A549 (cell line): ENCODE measurements at regions not wholly inside any gene's neighbourhood (a gene's known extent, or its start where the extent isn't known, plus 50 kb on each side); places are given as distances from the start of the nearest gene placed in this dataset.

Experiments used
- ATAC-seq, 2 experiments: fragments of 200-7000 bp in 1 of 2; fragments of >200 bp in 1 of 2; cut with Nextera tagmentation in 1 of 2; cut with Tn5 transposase in 1 of 2; 3 replicates each; pipeline versions ENCODE4 v1.8.0 to v1.9.1; 2018 to 2020; ENCODE audit warnings: mild to moderate bottlenecking in 1 of 2, moderate library complexity in 1 of 2
- CTCF ChIA-PET: fragments of 300-600 bp; sonication (Branson Sonifier 250); formaldehyde crosslinking; extraction: SDS; loops from one replicate; lab custom pipeline; 2021; ENCODE audit warnings: antibody characterized with exemption, inconsistent platforms; lab: Yijun Ruan, JAX
- POLR2A ChIA-PET: fragments of 350-600 bp; formaldehyde crosslinking; extraction: SDS; loops from one replicate; lab custom pipeline; 2021; ENCODE audit warnings: antibody characterized with exemption, inconsistent platforms; lab: Yijun Ruan, JAX
- DNase-seq, 2 experiments: peaks; one replicate each; pipeline versions ENCODE4 v3.0.0 to v3.0.0-alpha.2; 2011 to 2016; ENCODE audit warnings: low read depth in 1 of 2, low spot score in 1 of 2
- FAIRE-seq: peaks from 2 replicates; lab custom pipeline; 2011; peaks lifted over from hg19 to GRCh38; lab: Jason Lieb, UNC
- H3K27ac ChIP-seq, 2 experiments: fragments of >200 bp; sonication (Bioruptor Twin); formaldehyde crosslinking; 3 replicates each; pipeline ENCODE4 v1.5.1; 2016 to 2017
- H3K4me1 ChIP-seq: fragments of >200 bp; sonication (Bioruptor Twin); formaldehyde crosslinking; 3 replicates; pipeline ENCODE4 v1.6.1; 2016
- H3K4me2 ChIP-seq: fragments of >200 bp; sonication (Bioruptor Twin); formaldehyde crosslinking; 3 replicates; pipeline ENCODE4 v1.6.1; 2016
- H3K4me3 ChIP-seq: fragments of >200 bp; sonication (Bioruptor Twin); formaldehyde crosslinking; 3 replicates; pipeline ENCODE4 v1.5.1; 2016
- H3K9me3 ChIP-seq: fragments of >200 bp; sonication (Bioruptor Twin); formaldehyde crosslinking; 3 replicates; pipeline ENCODE4 v1.6.1; 2016
- CEBPB ChIP-seq, 2 experiments: fragments of >200 bp in 1 of 2; sonication (Bioruptor Twin) in 1 of 2; formaldehyde crosslinking in 1 of 2; IDR thresholded peaks; 2 replicates each; pipeline ENCODE4 v1.6.1; 2012 to 2016
- CHD4 ChIP-seq: fragments of 200-600 bp; sonication (generic); IDR thresholded peaks from 2 replicates; pipeline ENCODE4 v1.6.1; 2016; ENCODE audit warnings: antibody characterized with exemption, mild to moderate bottlenecking, borderline replicate concordance
- FOSB ChIP-seq: fragments of 250-450 bp; sonication (Bioruptor Pico); IDR thresholded peaks from 2 replicates; pipeline ENCODE4 v1.5.0; 2020; ENCODE audit warnings: mild to moderate bottlenecking, moderate library complexity
- GATA3 ChIP-seq: IDR thresholded peaks from 2 replicates; pipeline ENCODE4 v1.6.1; 2012; ENCODE audit warnings: borderline replicate concordance
- HOXB13 ChIP-seq: fragments of 250-450 bp; sonication (Bioruptor Pico); IDR thresholded peaks from 2 replicates; pipeline ENCODE4 v1.5.0; 2020; ENCODE audit warnings: low read depth, mild to moderate bottlenecking, moderate library complexity
- JUN ChIP-seq, 2 experiments: fragments of >200 bp; sonication (Bioruptor Twin); formaldehyde crosslinking; IDR thresholded peaks; 2 replicates in 1 of 2; 3 replicates in 1 of 2; pipeline ENCODE4 v1.6.1; 2016 to 2017
- KDM5A ChIP-seq: fragments of 200-600 bp; sonication (generic); IDR thresholded peaks from 2 replicates; pipeline ENCODE4 v1.6.1; 2016; ENCODE audit warnings: antibody characterized with exemption, mild to moderate bottlenecking
- MAFK ChIP-seq: fragments of 450-650 bp; IDR thresholded peaks from 2 replicates; pipeline ENCODE4 v1.6.1; 2014; ENCODE audit not compliant: partially characterized antibody
- NFE2L2 ChIP-seq: fragments of 150-350 bp; conservative IDR thresholded peaks from 2 replicates; pipeline ENCODE4 v1.6.1; 2014; ENCODE audit warnings: low read length
- PHF8 ChIP-seq: fragments of 200-600 bp; sonication (generic); IDR thresholded peaks from 2 replicates; pipeline ENCODE4 v1.6.1; 2016; ENCODE audit warnings: low read depth, mild to moderate bottlenecking, antibody characterized with exemption, moderate library complexity, borderline replicate concordance
- RAD21 ChIP-seq, 2 experiments: fragments of >200 bp in 1 of 2; sonication (Bioruptor Twin) in 1 of 2; formaldehyde crosslinking in 1 of 2; IDR thresholded peaks in 1 of 2; conservative IDR thresholded peaks in 1 of 2; 2 replicates in 1 of 2; 3 replicates in 1 of 2; pipeline ENCODE4 v1.6.1; 2012 to 2018; ENCODE audit warnings: inconsistent platforms in 1 of 2
- RNF2 ChIP-seq: fragments of 200-600 bp; sonication (generic); IDR thresholded peaks from 2 replicates; pipeline ENCODE4 v1.6.1; 2016; ENCODE audit warnings: low read depth, mild to moderate bottlenecking, antibody characterized with exemption, moderate library complexity, borderline replicate concordance
- ZNF302 ChIP-seq: fragments of 250-450 bp; sonication (Bioruptor Pico); IDR thresholded peaks from 2 replicates; pipeline ENCODE4 v1.9.0; 2021; ENCODE audit warnings: inconsistent platforms, mild to moderate bottlenecking, moderate library complexity
- ZSCAN20 ChIP-seq: fragments of 250-450 bp; sonication (Bioruptor Pico); IDR thresholded peaks from 2 replicates; pipeline ENCODE4 v1.8.0; 2022; ENCODE audit warnings: mild to moderate bottlenecking, moderate library complexity
- WGBS: methylation state at CpG from one replicate; pipeline ENCODE4 v1.1.6; 2017; ENCODE audit errors: missing lambda C conversion rate; 5-methylcytosine and 5-hydroxymethylcytosine counted together
- TF ChIP-seq, protein P1 (sequence below): fragments of >200 bp; sonication (Bioruptor Twin); formaldehyde crosslinking; IDR thresholded peaks from 3 replicates; pipeline ENCODE4 v1.6.1; 2016
- TF ChIP-seq, protein P2 (sequence below): IDR thresholded peaks from 2 replicates; pipeline ENCODE4 v1.6.1; 2012
- TF ChIP-seq, protein P3 (sequence below): fragments of >200 bp; sonication (Bioruptor Twin); formaldehyde crosslinking; IDR thresholded peaks from 3 replicates; pipeline ENCODE4 v1.5.1; 2016
- TF ChIP-seq, protein P4 (sequence below): fragments of 200-600 bp; sonication (generic); IDR thresholded peaks from 2 replicates; pipeline ENCODE4 v1.6.1; 2016; ENCODE audit warnings: antibody characterized with exemption, mild to moderate bottlenecking, moderate library complexity
- TF ChIP-seq, protein P5 (sequence below): fragments of 250-450 bp; sonication (Bioruptor Pico); IDR thresholded peaks from 2 replicates; pipeline ENCODE4 v1.5.0; 2020; ENCODE audit warnings: low read depth, mild to moderate bottlenecking, moderate library complexity

DNA sequence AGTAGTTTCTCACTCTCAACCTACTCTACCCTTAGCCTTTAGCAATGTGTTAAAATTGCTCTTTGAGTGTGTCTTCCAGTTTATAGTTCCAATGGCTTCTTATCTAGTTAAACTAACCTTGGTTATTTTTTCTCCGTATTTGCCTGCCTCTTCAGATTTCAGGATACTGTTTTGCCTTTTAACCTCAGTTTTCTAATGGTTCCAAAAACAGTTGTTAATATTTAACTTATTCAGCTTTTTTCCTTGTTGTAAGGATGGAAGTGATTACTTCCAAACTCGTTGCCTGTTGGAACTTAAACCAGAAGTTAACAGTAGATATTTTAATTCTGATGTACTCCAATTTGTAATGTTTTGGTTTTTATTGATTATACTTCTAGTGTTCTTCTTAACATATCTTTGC is 1574.9 kb downstream of the HACE1 start:
- H3K4me1 ChIP-seq, result no peaks in the 10 kb centered on the region
- H3K27ac ChIP-seq, result no peak overlapping the region
- DNase-seq, result no peak
- no peak overlapping the region for H3K4me2 ChIP-seq
- H3K4me3 ChIP-seq, result no peak overlapping the region
- no peak for FAIRE-seq
- ChIA-PET POLR2A (no interaction called here), CTCF (no interaction called here)
- WGBS, result 2% methylated on average over 2 of the region's 2 CpGs
- TF ChIP-seq, protein P1, sequence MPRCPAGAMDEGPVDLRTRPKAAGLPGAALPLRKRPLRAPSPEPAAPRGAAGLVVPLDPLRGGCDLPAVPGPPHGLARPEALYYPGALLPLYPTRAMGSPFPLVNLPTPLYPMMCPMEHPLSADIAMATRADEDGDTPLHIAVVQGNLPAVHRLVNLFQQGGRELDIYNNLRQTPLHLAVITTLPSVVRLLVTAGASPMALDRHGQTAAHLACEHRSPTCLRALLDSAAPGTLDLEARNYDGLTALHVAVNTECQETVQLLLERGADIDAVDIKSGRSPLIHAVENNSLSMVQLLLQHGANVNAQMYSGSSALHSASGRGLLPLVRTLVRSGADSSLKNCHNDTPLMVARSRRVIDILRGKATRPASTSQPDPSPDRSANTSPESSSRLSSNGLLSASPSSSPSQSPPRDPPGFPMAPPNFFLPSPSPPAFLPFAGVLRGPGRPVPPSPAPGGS, result no peak
- TF ChIP-seq RAD21 (conservative IDR thresholded peaks at IDR 0.05 in 1 of 2, IDR thresholded peaks at IDR 0.05 in 1 of 2) (no peak), ZSCAN20 (CRISPR knock-in tag) (no peak), CHD4 (no peak), PHF8 (no peak), FOSB (CRISPR knock-in tag) (no peak), RNF2 (no peak), MAFK (no peak), GATA3 (no peak), ZNF302 (CRISPR knock-in tag) (no peak), HOXB13 (CRISPR knock-in tag) (no peak), KDM5A (no peak)
- TF ChIP-seq, protein P2, sequence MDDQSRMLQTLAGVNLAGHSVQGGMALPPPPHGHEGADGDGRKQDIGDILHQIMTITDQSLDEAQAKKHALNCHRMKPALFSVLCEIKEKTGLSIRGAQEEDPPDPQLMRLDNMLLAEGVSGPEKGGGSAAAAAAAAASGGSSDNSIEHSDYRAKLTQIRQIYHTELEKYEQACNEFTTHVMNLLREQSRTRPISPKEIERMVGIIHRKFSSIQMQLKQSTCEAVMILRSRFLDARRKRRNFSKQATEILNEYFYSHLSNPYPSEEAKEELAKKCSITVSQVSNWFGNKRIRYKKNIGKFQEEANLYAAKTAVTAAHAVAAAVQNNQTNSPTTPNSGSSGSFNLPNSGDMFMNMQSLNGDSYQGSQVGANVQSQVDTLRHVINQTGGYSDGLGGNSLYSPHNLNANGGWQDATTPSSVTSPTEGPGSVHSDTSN, result no peak
- H3K9me3 ChIP-seq, result no peaks in the 10 kb centered on the region
- no peak for ATAC-seq

DNA sequence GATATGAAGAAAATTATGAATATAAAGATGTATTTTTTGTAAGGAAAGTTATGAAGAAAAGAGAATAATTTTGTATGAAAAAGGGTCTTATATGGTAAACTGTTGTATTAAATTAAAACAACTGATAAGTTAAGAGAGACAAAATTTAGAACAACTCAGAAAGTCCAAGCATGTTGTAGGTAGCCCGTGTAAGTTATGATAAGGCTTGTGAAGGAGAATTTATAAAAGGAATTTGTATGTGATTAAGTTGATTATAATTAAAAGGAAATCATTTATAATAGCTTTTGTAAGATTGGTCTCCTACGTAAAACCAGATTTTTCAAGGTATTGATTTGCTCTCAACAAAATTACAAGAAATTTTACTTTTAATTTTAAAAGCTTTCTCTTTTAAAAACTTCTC is 1579.3 kb downstream of the HACE1 start:
- Histone ChIP-seq H3K4me1 (no peaks in the 10 kb centered on the region), H3K9me3 (no peaks in the 10 kb centered on the region), H3K4me3 (no peak overlapping the region), H3K4me2 (no peak overlapping the region), H3K27ac (no peak overlapping the region)
- DNase-seq, result no peak
- no peak for ATAC-seq
- CTCF ChIA-PET, result no interaction called here
- 3% methylated on average over 2 of the region's 2 CpGs for WGBS
- POLR2A ChIA-PET, result no interaction called here
- TF ChIP-seq RNF2, result no peak
- TF ChIP-seq, protein P3, sequence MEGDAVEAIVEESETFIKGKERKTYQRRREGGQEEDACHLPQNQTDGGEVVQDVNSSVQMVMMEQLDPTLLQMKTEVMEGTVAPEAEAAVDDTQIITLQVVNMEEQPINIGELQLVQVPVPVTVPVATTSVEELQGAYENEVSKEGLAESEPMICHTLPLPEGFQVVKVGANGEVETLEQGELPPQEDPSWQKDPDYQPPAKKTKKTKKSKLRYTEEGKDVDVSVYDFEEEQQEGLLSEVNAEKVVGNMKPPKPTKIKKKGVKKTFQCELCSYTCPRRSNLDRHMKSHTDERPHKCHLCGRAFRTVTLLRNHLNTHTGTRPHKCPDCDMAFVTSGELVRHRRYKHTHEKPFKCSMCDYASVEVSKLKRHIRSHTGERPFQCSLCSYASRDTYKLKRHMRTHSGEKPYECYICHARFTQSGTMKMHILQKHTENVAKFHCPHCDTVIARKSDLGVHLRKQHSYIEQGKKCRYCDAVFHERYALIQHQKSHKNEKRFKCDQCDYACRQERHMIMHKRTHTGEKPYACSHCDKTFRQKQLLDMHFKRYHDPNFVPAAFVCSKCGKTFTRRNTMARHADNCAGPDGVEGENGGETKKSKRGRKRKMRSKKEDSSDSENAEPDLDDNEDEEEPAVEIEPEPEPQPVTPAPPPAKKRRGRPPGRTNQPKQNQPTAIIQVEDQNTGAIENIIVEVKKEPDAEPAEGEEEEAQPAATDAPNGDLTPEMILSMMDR, result no peak
- TF ChIP-seq HOXB13 (CRISPR knock-in tag), result no peak
- no peak for TF ChIP-seq NFE2L2
- no peak for TF ChIP-seq CEBPB (IDR thresholded peaks at IDR 0.05)
- TF ChIP-seq JUN (IDR thresholded peaks at IDR 0.05), result no peak
- TF ChIP-seq, protein P4, sequence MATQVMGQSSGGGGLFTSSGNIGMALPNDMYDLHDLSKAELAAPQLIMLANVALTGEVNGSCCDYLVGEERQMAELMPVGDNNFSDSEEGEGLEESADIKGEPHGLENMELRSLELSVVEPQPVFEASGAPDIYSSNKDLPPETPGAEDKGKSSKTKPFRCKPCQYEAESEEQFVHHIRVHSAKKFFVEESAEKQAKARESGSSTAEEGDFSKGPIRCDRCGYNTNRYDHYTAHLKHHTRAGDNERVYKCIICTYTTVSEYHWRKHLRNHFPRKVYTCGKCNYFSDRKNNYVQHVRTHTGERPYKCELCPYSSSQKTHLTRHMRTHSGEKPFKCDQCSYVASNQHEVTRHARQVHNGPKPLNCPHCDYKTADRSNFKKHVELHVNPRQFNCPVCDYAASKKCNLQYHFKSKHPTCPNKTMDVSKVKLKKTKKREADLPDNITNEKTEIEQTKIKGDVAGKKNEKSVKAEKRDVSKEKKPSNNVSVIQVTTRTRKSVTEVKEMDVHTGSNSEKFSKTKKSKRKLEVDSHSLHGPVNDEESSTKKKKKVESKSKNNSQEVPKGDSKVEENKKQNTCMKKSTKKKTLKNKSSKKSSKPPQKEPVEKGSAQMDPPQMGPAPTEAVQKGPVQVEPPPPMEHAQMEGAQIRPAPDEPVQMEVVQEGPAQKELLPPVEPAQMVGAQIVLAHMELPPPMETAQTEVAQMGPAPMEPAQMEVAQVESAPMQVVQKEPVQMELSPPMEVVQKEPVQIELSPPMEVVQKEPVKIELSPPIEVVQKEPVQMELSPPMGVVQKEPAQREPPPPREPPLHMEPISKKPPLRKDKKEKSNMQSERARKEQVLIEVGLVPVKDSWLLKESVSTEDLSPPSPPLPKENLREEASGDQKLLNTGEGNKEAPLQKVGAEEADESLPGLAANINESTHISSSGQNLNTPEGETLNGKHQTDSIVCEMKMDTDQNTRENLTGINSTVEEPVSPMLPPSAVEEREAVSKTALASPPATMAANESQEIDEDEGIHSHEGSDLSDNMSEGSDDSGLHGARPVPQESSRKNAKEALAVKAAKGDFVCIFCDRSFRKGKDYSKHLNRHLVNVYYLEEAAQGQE, result no peak
- TF ChIP-seq, protein P5, sequence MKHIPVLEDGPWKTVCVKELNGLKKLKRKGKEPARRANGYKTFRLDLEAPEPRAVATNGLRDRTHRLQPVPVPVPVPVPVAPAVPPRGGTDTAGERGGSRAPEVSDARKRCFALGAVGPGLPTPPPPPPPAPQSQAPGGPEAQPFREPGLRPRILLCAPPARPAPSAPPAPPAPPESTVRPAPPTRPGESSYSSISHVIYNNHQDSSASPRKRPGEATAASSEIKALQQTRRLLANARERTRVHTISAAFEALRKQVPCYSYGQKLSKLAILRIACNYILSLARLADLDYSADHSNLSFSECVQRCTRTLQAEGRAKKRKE (CRISPR knock-in tag), result no peak
- no peak for FAIRE-seq
